Posterior vena cava (tissue), 2 donors: ENCODE measurements at regions not wholly inside any gene's neighbourhood (a gene's known extent, or its start where the extent isn't known, plus 50 kb on each side); places are given as distances from the start of the nearest gene placed in this dataset.
"Not testable (repeated sequence)": the region's sequence is repeated elsewhere in the genome, so short reads cannot be mapped to it uniquely, and the experiment has no call there.

ENCODE experiments used
- DNase-seq: peaks from one replicate; pipeline ENCODE4 v3.0.0-alpha.2; 2020; ENCODE audit warnings: low spot score
- intact Hi-C, 2 donors: fragments of 100-400 bp; cut with DNase I; formaldehyde crosslinking; loops; one replicate each; pipeline versions ENCODE4 v1.14.1 to v1.14.2; 2022 to 2023
- donor health status: DM: yes; HTN: yes; CAD: no.
- donor health status: DM: yes; HTN: yes; CAD: no.

GRCh38 chr5:89086390-89087086, 203.6 kb upstream of the MEF2C start:
- no peak for DNase-seq
- intact Hi-C loops = no loop called here

- DNase-seq = no peak
- intact Hi-C loops = no loop called here
Measured at GRCh38 chr5:89083791-89084190, 200.8 kb upstream of the MEF2C start.

GRCh38 chr5:89081360-89081759, 198.4 kb upstream of the MEF2C start:
- no peak for DNase-seq
- intact Hi-C loops = no loop called here

GRCh38 chr5:89080467-89081116, 197.6 kb upstream of the MEF2C start:
- no peak for DNase-seq
- intact Hi-C loops = no loop called here

- DNase-seq = no peak
- intact Hi-C loops = no loop called here
Measured at GRCh38 chr5:89072842-89073672, 190.1 kb upstream of the MEF2C start.

- no peak for DNase-seq
- intact Hi-C loops = no loop called here
Measured at GRCh38 chr5:89071941-89072331, 189.0 kb upstream of the MEF2C start.

GRCh38 chr5:89071101-89071940, 188.3 kb upstream of the MEF2C start:
- intact Hi-C loops = no loop called here
- DNase-seq = no peak

GRCh38 chr5:89069591-89069990, 186.6 kb upstream of the MEF2C start:
- intact Hi-C loops = no loop called here
- no peak for DNase-seq

- DNase-seq = no peak
- intact Hi-C loops = no loop called here
Measured at GRCh38 chr5:89067362-89067761, 184.4 kb upstream of the MEF2C start.

- no peak for DNase-seq
- intact Hi-C loops = no loop called here
Measured at GRCh38 chr5:89065919-89066318, 182.9 kb upstream of the MEF2C start.

GRCh38 chr5:89064736-89065135, 181.8 kb upstream of the MEF2C start:
- DNase-seq = no peak
- intact Hi-C loops = no loop called here

GRCh38 chr5:89064054-89064453, 181.1 kb upstream of the MEF2C start:
- DNase-seq = no peak
- intact Hi-C loops = no loop called here

- intact Hi-C loops = no loop called here
- DNase-seq = no peak
Measured at GRCh38 chr5:89060768-89061167, 177.8 kb upstream of the MEF2C start.

- intact Hi-C loops = no loop called here
- no peak for DNase-seq
Measured at GRCh38 chr5:89059274-89059673, 176.3 kb upstream of the MEF2C start.

GRCh38 chr5:89055695-89056085, 172.7 kb upstream of the MEF2C start:
- no peak for DNase-seq
- intact Hi-C loops = no loop called here

GRCh38 chr5:89055015-89055694, 172.2 kb upstream of the MEF2C start:
- no peak for DNase-seq
- intact Hi-C loops = no loop called here

- intact Hi-C loops = no loop called here
Measured at GRCh38 chr5:89053547-89053946, 170.6 kb upstream of the MEF2C start.

GRCh38 chr5:89050062-89050461, 167.1 kb upstream of the MEF2C start:
- intact Hi-C loops, DNase-seq: not testable (repeated sequence)

More at GRCh38 chr5:89053547-89053946, 170.6 kb upstream of the MEF2C start:
- DNase-seq = no peak

- no peak for DNase-seq
- intact Hi-C loops = no loop called here
Measured at GRCh38 chr5:89047571-89047970, 164.6 kb upstream of the MEF2C start.
